ENCODE measurements at regions not wholly inside any gene's neighbourhood (a gene's known extent, or its start where the extent isn't known, plus 50 kb on each side); places are given as distances from the start of the nearest gene placed in this dataset.

GRCh38 chr3:159934216-159934615 is 54.4 kb upstream of the IL12A start:
- H3K9me3 ChIP-seq = peaks cover 0 to 9% of the 10 kb centered on the region in 2 donors

GRCh38 chr3:159936541-159936940 is 52.1 kb upstream of the IL12A start:
- Histone ChIP-seq H3K27ac (no peak overlapping the region), H3K9me3 (peaks cover 0 to 9% of the 10 kb centered on the region in 2 donors), H3K4me1 (no peaks in the 10 kb centered on the region), H3K27me3 (no peaks in the 10 kb centered on the region), H3K36me3 (no peaks in the 10 kb centered on the region), H3K4me3 (no peak overlapping the region)
- intact Hi-C loops (cut with DNase I) = no loop called here
- DNase-seq (ENCODE audit: low spot score in 2 of 2) = no peak
- TF ChIP-seq CTCF (IDR thresholded peaks at IDR 0.05) = no peak

More at GRCh38 chr3:159934216-159934615, 54.4 kb upstream of the IL12A start:
- Histone ChIP-seq H3K4me3 (no peak overlapping the region), H3K27me3 (no peaks in the 10 kb centered on the region), H3K4me1 (peaks cover 0 to under 1% of the 10 kb centered on the region in 2 donors), H3K36me3 (no peaks in the 10 kb centered on the region), H3K27ac (no peak overlapping the region)
- TF ChIP-seq CTCF (IDR thresholded peaks at IDR 0.05) = no peak
- intact Hi-C loops (cut with DNase I) = no loop called here
- DNase-seq (ENCODE audit: low spot score in 2 of 2) = no peak

GRCh38 chr3:159937561-159938166 is 51.0 kb upstream of the IL12A start:
- intact Hi-C loops (cut with DNase I) = no loop called here
- no peak overlapping the region for H3K27ac ChIP-seq
- H3K27me3 ChIP-seq = no peaks in the 10 kb centered on the region
- DNase-seq (ENCODE audit: low spot score in 2 of 2) = no peak
- H3K9me3 ChIP-seq = peaks cover 0 to 9% of the 10 kb centered on the region in 2 donors
- H3K4me1 ChIP-seq = no peaks in the 10 kb centered on the region
- no peak for TF ChIP-seq CTCF (IDR thresholded peaks at IDR 0.05)
- H3K36me3 ChIP-seq = no peaks in the 10 kb centered on the region
- H3K4me3 ChIP-seq = no peak overlapping the region

- no peaks in the 10 kb centered on the region for H3K27me3 ChIP-seq
- H3K36me3 ChIP-seq = no peaks in the 10 kb centered on the region
- H3K9me3 ChIP-seq = peaks cover 0 to 9% of the 10 kb centered on the region in 2 donors
- DNase-seq (ENCODE audit: low spot score in 2 of 2) = no peak
- intact Hi-C loops (cut with DNase I) = no loop called here
- TF ChIP-seq CTCF (IDR thresholded peaks at IDR 0.05) = no peak
- no peaks in the 10 kb centered on the region for H3K4me1 ChIP-seq
- no peak overlapping the region for H3K27ac ChIP-seq
- no peak overlapping the region for H3K4me3 ChIP-seq
These were observed 49.9 kb upstream of the IL12A start for GRCh38 chr3:159938714-159939113.
